Kidney epithelial cell (primary cell): ENCODE measurements at regions not wholly inside any gene's neighbourhood (a gene's known extent, or its start where the extent isn't known, plus 50 kb on each side); places are given as distances from the start of the nearest gene placed in this dataset.

Source experiments
- DNase-seq: peaks from one replicate; pipeline ENCODE4 v3.0.0-alpha.2; 2010; ENCODE audit warnings: low read depth
- H3K27me3 ChIP-seq: 2 replicates; pipeline ENCODE4 v1.6.0; 2011; ENCODE audit warnings: low read length; ENCODE audit not compliant: control insufficient read depth, insufficient read depth
- H3K36me3 ChIP-seq: 2 replicates; pipeline ENCODE4 v1.5.1; 2011; ENCODE audit warnings: low read length; ENCODE audit not compliant: control insufficient read depth, insufficient read depth
- H3K4me3 ChIP-seq: 2 replicates; pipeline ENCODE4 v1.5.1; 2011; ENCODE audit warnings: low read depth, mild to moderate bottlenecking, control low read depth, low read length
- TF ChIP-seq, protein P1 (sequence below): IDR thresholded peaks from 2 replicates; pipeline ENCODE4 v1.5.1; 2011; ENCODE audit warnings: mild to moderate bottlenecking, moderate library complexity, low read length, control low read depth, inconsistent platforms; ENCODE audit not compliant: insufficient read depth, poor library complexity, severe bottlenecking

DNA sequence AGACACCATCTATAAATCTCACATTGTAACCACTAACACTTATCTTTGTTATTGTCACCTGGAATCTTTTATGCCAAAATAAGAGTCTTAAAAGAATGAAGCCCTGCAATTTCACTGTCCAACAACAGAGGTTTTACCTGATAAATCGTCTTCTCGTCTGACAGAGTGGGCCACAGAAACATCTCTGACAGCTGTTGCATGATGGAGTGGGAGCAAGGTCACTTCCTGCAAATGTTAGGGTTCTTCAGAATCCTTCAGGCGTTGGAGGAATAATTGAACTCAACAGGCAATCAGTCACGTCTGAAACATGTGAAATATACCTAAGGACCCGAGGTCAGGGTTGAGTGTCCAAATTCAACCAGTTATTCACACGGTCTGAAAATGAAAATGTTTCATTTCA lies 353.6 kb downstream of the TRIML1 start:
- Histone ChIP-seq H3K36me3 (no peaks in the 10 kb centered on the region), H3K27me3 (no peaks in the 10 kb centered on the region), H3K4me3 (no peak overlapping the region)
- TF ChIP-seq, protein P1, sequence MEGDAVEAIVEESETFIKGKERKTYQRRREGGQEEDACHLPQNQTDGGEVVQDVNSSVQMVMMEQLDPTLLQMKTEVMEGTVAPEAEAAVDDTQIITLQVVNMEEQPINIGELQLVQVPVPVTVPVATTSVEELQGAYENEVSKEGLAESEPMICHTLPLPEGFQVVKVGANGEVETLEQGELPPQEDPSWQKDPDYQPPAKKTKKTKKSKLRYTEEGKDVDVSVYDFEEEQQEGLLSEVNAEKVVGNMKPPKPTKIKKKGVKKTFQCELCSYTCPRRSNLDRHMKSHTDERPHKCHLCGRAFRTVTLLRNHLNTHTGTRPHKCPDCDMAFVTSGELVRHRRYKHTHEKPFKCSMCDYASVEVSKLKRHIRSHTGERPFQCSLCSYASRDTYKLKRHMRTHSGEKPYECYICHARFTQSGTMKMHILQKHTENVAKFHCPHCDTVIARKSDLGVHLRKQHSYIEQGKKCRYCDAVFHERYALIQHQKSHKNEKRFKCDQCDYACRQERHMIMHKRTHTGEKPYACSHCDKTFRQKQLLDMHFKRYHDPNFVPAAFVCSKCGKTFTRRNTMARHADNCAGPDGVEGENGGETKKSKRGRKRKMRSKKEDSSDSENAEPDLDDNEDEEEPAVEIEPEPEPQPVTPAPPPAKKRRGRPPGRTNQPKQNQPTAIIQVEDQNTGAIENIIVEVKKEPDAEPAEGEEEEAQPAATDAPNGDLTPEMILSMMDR: no peak
- DNase-seq: no peak

DNA sequence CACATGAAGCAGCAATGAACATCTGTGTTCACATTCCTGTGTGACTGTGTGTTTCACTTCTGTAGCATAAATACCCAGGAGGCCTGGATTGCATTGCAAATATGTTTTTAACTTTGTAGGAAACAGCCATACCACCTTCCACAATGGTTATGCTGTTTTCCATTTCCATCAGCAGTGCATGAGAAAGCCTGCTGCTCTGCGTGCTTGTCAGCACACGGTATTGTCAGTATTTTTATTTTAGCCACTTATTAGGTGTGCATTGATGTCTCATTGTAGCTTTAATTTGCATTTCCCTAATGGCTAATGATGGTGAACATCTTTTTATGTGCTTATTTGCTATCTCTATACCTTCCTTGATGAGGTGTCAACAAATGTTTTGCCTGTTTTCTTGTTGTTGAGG lies 355.9 kb downstream of the TRIML1 start:
- TF ChIP-seq, protein P1: no peak
- Histone ChIP-seq H3K27me3 (no peaks in the 10 kb centered on the region), H3K36me3 (no peaks in the 10 kb centered on the region), H3K4me3 (no peak overlapping the region)
- DNase-seq: no peak

DNA sequence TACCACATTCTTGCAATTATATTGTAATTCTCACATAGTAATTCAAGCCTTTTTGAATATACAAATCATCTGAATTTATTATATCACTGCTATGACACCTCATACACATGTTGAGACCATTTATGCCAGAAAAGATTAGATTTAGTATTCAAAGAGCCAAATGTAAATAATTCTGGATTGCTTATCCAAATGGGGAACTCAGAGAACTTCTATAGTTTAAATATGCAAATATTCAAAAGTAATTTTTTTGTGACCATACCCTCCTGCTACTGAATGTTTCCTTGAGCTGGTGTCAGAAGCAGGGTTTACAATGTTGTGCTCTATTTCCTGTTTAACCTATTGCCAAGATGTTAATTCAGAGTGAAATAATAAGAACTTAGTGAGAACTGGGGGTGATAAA lies 372.2 kb downstream of the TRIML1 start:
- Histone ChIP-seq H3K27me3 (no peaks in the 10 kb centered on the region), H3K36me3 (no peaks in the 10 kb centered on the region), H3K4me3 (no peak overlapping the region)
- DNase-seq: no peak
- TF ChIP-seq, protein P1: no peak

DNA sequence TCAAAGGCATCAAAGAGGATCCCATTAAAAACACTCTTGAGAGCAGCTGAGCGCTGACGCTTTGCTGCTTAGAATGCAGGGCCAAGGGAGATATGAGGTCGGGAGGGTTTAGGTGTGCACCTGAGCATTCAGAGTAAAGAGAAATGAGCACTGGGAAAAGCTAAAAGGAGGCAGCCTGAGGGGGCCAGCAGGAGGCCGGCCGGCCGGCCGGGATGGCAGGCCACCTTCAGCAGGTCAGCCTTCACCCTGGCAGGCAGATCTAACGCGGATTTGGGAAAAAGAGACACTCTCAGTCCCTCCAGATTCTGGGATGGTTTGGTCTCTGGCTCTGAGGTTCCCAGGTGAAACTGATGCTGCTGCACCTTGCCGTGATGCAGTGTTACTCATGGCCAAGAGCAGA lies 393.5 kb downstream of the TRIML1 start:
- TF ChIP-seq, protein P1: no peak

DNA sequence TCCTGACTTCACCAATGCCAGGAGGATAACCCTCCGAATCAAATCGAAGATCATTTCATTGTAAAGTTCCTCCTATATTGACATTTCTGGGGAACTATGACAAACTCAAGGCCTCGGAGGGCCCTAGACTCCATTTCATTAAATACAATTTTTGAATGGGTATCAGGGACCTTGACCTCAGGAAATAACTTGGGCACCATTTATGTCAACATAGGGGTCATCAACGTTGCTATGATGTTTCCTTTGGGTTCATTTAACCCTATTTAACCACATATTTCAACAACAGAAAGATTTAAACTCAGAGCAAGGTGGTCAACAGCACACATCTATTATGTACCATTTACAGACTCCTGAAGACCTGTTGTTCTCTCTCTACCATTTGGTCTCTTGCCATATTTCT lies 395.1 kb downstream of the TRIML1 start:
- no peaks in the 10 kb centered on the region for H3K27me3 ChIP-seq
- no peaks in the 10 kb centered on the region for H3K36me3 ChIP-seq
- TF ChIP-seq, protein P1: no peak
- H3K4me3 ChIP-seq: no peak overlapping the region
- no peak for DNase-seq

More for the DNA sequence above, 393.5 kb downstream of the TRIML1 start:
- Histone ChIP-seq H3K4me3 (no peak overlapping the region), H3K27me3 (no peaks in the 10 kb centered on the region), H3K36me3 (no peaks in the 10 kb centered on the region)
- no peak for DNase-seq

DNA sequence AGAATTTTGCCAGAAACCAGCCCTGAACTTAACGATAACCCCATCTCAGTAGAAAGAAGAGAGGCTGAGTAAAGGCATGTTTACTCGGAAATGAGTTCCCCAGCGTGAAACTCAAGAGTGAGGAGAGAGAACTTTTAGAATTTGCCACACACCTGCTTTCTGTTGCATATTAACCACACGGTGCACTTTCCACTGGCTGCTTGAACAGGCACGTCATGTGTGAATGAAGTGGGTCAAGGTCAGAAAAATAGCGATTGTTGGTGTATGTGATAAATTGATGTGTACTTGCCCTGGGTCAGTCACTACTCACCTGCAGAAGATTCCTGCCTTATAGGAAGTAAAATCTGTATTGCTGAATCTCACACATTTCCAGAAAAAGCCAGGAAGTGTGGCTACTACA lies 395.7 kb downstream of the TRIML1 start:
- no peaks in the 10 kb centered on the region for H3K27me3 ChIP-seq
- TF ChIP-seq, protein P1: no peak
- no peak for DNase-seq

More for the DNA sequence above, 395.7 kb downstream of the TRIML1 start:
- Histone ChIP-seq H3K36me3 (no peaks in the 10 kb centered on the region), H3K4me3 (no peak overlapping the region)
